ENCODE measurements at regions not wholly inside any gene's neighbourhood (a gene's known extent, or its start where the extent isn't known, plus 50 kb on each side); places are given as distances from the start of the nearest gene placed in this dataset.

GRCh38 chr16:86781046-86781445, 202.7 kb downstream of the FOXL1 start:
- peaks cover 0 to 2% of the 10 kb centered on the region in 2 experiments; a peak in 3 of 4 replicates for H3K27me3 ChIP-seq (replicated peaks in 1 of 2; ENCODE audit: control insufficient read depth in 2 of 2, insufficient read depth in 2 of 2, low read length in 1 of 2)
- H3K9ac ChIP-seq (ENCODE audit: control insufficient read depth, insufficient read depth, low read length) = no peak overlapping the region
- ATAC-seq (no peak), FAIRE-seq (no peak), DNase-seq (ENCODE audit: low read depth, low spot score) (no peak)
- POLR2A ChIA-PET = no interaction called here
- H3K4me2 ChIP-seq (ENCODE audit: control insufficient read depth, insufficient read depth) = no peak overlapping the region
- no TSS peak for BruUV-seq (replicated peaks)
- intact Hi-C loops (cut with micrococcal nuclease; ENCODE audit: unreplicated experiment) = no loop called here
- no peaks in the 10 kb centered on the region for H3K79me2 ChIP-seq (ENCODE audit: control insufficient read depth, insufficient read depth, low read length)
- no peaks in the 10 kb centered on the region for H3K9me3 ChIP-seq (replicated peaks; ENCODE audit: control insufficient read depth, insufficient read depth, low read length)
- SMC1A ChIA-PET (ENCODE audit: uncharacterized antibody, unreplicated experiment) = no interaction called here
- no peaks in the 10 kb centered on the region for H4K20me1 ChIP-seq (ENCODE audit: control insufficient read depth, insufficient read depth)
- H3K27ac ChIP-seq (ENCODE audit: control insufficient read depth, insufficient read depth) = no peak overlapping the region
- no peak overlapping the region for H3K4me3 ChIP-seq
- H3K36me3 ChIP-seq (ENCODE audit: control insufficient read depth in 2 of 2, insufficient read depth in 2 of 2, low read length in 1 of 2) = no peaks in the 10 kb centered on the region
- TF ChIP-seq NFXL1 (IDR thresholded peaks at IDR 0.05; ENCODE audit: borderline replicate concordance) (no peak), NFIC (IDR thresholded peaks at IDR 0.05; ENCODE audit: low read depth, low read length) (no peak), MEF2A (IDR thresholded peaks at IDR 0.05; ENCODE audit: insufficient read depth, low read depth, low read length) (no peak), TAF1 (IDR thresholded peaks at IDR 0.05; ENCODE audit: borderline replicate concordance, low read depth, low read length) (no peak), STAT3 (IDR thresholded peaks at IDR 0.05; ENCODE audit: low read depth, low read length) (no peak), RELA (IDR thresholded peaks at IDR 0.05; ENCODE audit: borderline replicate concordance, partially characterized antibody) (no peak), RELB (IDR thresholded peaks at IDR 0.05; ENCODE audit: low read depth) (no peak), SMAD1 (IDR thresholded peaks at IDR 0.05; ENCODE audit: low read depth, partially characterized antibody) (no peak), PKNOX1 (IDR thresholded peaks at IDR 0.05) (no peak), SUPT20H (IDR thresholded peaks at IDR 0.05; ENCODE audit: borderline replicate concordance, control insufficient read depth, low read depth, low read length) (no peak), ZNF207 (IDR thresholded peaks at IDR 0.05; ENCODE audit: borderline replicate concordance) (no peak)
- TF ChIP-seq, protein P1, sequence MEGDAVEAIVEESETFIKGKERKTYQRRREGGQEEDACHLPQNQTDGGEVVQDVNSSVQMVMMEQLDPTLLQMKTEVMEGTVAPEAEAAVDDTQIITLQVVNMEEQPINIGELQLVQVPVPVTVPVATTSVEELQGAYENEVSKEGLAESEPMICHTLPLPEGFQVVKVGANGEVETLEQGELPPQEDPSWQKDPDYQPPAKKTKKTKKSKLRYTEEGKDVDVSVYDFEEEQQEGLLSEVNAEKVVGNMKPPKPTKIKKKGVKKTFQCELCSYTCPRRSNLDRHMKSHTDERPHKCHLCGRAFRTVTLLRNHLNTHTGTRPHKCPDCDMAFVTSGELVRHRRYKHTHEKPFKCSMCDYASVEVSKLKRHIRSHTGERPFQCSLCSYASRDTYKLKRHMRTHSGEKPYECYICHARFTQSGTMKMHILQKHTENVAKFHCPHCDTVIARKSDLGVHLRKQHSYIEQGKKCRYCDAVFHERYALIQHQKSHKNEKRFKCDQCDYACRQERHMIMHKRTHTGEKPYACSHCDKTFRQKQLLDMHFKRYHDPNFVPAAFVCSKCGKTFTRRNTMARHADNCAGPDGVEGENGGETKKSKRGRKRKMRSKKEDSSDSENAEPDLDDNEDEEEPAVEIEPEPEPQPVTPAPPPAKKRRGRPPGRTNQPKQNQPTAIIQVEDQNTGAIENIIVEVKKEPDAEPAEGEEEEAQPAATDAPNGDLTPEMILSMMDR (IDR thresholded peaks at IDR 0.05 in 2 of 3, conservative IDR thresholded peaks at IDR 0.05 in 1 of 3; ENCODE audit: control insufficient read depth in 2 of 3, extremely low read depth in 1 of 3, insufficient read depth in 1 of 3, low read depth in 3 of 3, low read length in 3 of 3) = no peak
- no peaks in the 10 kb centered on the region for H3K4me1 ChIP-seq (ENCODE audit: control insufficient read depth, insufficient read depth, low read length)
- in situ Hi-C loops (cut with MboI) = no loop called here
- no peak overlapping the region for H2AFZ ChIP-seq (ENCODE audit: control insufficient read depth, low read depth, low read length)
- 28% methylated on average over 11 of the region's 11 CpGs for WGBS (ENCODE audit: insufficient coverage, insufficient replicate concordance, low lambda C conversion rate, missing lambda C conversion rate)
- RAD21 ChIA-PET (ENCODE audit: unreplicated experiment) = no interaction called here
- CTCF ChIA-PET = interaction anchor here (0.6 to 0.9 kb wide), 2 partner anchors 20 to 805 kb away, joined by 3 read pairs; no protein-coding TSS in a partner anchor
